ENCODE measurements at regions not wholly inside any gene's neighbourhood (a gene's known extent, or its start where the extent isn't known, plus 50 kb on each side); places are given as distances from the start of the nearest gene placed in this dataset.

GRCh38 chr1:238787471-238787870, 598.9 kb upstream of the CHRM3 start:
- TF ChIP-seq CTCF (IDR thresholded peaks at IDR 0.05) = no peak
- TF ChIP-seq ZNF425 (CRISPR knock-in tag; conservative IDR thresholded peaks at IDR 0.05) = no peak
- TF ChIP-seq ATF6 (CRISPR knock-in tag; IDR thresholded peaks at IDR 0.05) = no peak
- no peak for TF ChIP-seq ATF1 (CRISPR knock-in tag; IDR thresholded peaks at IDR 0.05)
- no peak for TF ChIP-seq PREB (CRISPR knock-in tag; IDR thresholded peaks at IDR 0.05; ENCODE audit: borderline replicate concordance)
- no peak for TF ChIP-seq E2F1 (CRISPR knock-in tag; IDR thresholded peaks at IDR 0.05)
- TF ChIP-seq USF1 (CRISPR knock-in tag; IDR thresholded peaks at IDR 0.05) = no peak
- TF ChIP-seq MAX (CRISPR knock-in tag; IDR thresholded peaks at IDR 0.05) = no peak
- no peak for TF ChIP-seq NR3C1 (CRISPR knock-in tag; conservative IDR thresholded peaks at IDR 0.05; ENCODE audit: low read depth)
- no peak for TF ChIP-seq RELA (CRISPR knock-in tag; IDR thresholded peaks at IDR 0.05; ENCODE audit: borderline replicate concordance)
- no peak for TF ChIP-seq JUN (CRISPR knock-in tag; IDR thresholded peaks at IDR 0.05)
- no peak for TF ChIP-seq TP53 (CRISPR knock-in tag; IDR thresholded peaks at IDR 0.05)
